Suprapubic skin (tissue), 4 donors: ENCODE measurements at regions not wholly inside any gene's neighbourhood (a gene's known extent, or its start where the extent isn't known, plus 50 kb on each side); places are given as distances from the start of the nearest gene placed in this dataset.

Source experiments
- EP300 ChIP-seq: sonication (generic); formaldehyde crosslinking; IDR thresholded peaks from one replicate; pipeline ENCODE4 v1.6.1; 2017; ENCODE audit warnings: antibody characterized with exemption
- POLR2A ChIP-seq, 2 donors: fragments of 450-650 bp; IDR thresholded peaks; one replicate each; pipeline ENCODE4 v1.6.1; 2017; ENCODE audit warnings: antibody characterized with exemption in 2 of 2, mild to moderate bottlenecking in 2 of 2, moderate library complexity in 2 of 2
- POLR2AphosphoS5 ChIP-seq, 3 donors: sonication (generic); formaldehyde crosslinking; IDR thresholded peaks; one replicate each; pipeline ENCODE4 v1.6.1; 2017; ENCODE audit warnings: antibody characterized with exemption in 3 of 3
- TF ChIP-seq, protein P1 (sequence below), 2 donors: fragments of 200-600 bp in 1 of 2; fragments of 450-650 bp in 1 of 2; sonication (generic) in 1 of 2; IDR thresholded peaks; one replicate each; pipeline ENCODE4 v1.5.1; 2016 to 2019; ENCODE audit warnings: antibody characterized with exemption in 2 of 2, mild to moderate bottlenecking in 1 of 2, moderate library complexity in 1 of 2

DNA sequence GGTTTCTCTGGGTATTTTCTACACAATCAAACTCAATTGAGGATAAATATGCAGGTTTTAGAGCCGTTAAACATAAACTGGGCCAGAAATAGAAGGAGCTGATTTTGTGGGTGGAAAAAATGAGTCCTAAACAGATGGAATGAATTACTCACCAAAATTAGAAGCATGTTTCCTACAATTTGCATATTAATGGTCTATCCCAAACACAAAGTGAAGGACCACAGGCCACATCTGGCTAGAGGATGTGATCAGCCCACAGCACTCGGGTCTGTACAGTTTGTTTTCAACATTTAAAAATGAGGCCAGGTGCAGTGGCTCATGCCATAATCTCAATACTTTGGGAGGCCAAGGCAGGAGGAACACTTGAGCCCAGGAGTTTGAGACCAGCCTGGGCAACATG is 296.3 kb downstream of the PREX1 start:
- TF ChIP-seq, protein P1, sequence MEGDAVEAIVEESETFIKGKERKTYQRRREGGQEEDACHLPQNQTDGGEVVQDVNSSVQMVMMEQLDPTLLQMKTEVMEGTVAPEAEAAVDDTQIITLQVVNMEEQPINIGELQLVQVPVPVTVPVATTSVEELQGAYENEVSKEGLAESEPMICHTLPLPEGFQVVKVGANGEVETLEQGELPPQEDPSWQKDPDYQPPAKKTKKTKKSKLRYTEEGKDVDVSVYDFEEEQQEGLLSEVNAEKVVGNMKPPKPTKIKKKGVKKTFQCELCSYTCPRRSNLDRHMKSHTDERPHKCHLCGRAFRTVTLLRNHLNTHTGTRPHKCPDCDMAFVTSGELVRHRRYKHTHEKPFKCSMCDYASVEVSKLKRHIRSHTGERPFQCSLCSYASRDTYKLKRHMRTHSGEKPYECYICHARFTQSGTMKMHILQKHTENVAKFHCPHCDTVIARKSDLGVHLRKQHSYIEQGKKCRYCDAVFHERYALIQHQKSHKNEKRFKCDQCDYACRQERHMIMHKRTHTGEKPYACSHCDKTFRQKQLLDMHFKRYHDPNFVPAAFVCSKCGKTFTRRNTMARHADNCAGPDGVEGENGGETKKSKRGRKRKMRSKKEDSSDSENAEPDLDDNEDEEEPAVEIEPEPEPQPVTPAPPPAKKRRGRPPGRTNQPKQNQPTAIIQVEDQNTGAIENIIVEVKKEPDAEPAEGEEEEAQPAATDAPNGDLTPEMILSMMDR (IDR thresholded peaks at IDR 0.05) = no peak
- no peak for TF ChIP-seq POLR2A (IDR thresholded peaks at IDR 0.05)
- TF ChIP-seq EP300 = no peak
- TF ChIP-seq POLR2AphosphoS5 (IDR thresholded peaks at IDR 0.05) = no peak
